ENCODE measurements at regions not wholly inside any gene's neighbourhood (a gene's known extent, or its start where the extent isn't known, plus 50 kb on each side); places are given as distances from the start of the nearest gene placed in this dataset.

DNA sequence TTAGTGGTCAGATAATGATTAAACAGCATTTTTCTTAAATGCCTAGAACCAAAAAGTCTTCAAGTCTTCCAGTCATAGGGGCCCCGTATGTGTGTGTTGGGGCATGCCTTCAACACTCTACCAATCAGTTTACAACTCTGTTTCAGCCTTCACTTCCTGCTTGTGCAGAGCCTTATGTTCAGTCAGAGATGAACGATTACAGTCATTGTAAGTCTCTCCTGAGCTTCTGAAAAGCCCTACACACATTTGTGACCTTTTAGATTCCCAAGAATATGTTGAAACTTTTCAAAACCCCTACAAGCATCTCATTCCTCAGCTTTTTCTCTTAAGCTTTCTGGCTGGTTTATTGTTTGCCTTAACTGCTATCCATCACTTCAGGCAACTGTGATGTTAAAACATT lies 591.2 kb downstream of the ZNF674 start:
- Histone ChIP-seq H4K20me1 (ENCODE audit: insufficient read depth, low read length) (no peaks in the 10 kb centered on the region), H3K36me3 (ENCODE audit: insufficient read depth, low read length) (no peaks in the 10 kb centered on the region), H3K4me2 (ENCODE audit: insufficient read depth, low read length) (no peak overlapping the region), H2AFZ (ENCODE audit: low read length) (no peak overlapping the region), H3K4me3 (ENCODE audit: insufficient read depth, low read length) (no peak overlapping the region), H3K79me2 (ENCODE audit: insufficient read depth, low read length) (no peaks in the 10 kb centered on the region), H3K4me1 (ENCODE audit: insufficient read depth, low read length) (no peaks in the 10 kb centered on the region), H3K27ac (ENCODE audit: low read depth, low read length) (no peak overlapping the region), H3K9me3 (ENCODE audit: low read depth, low read length) (no peaks in the 10 kb centered on the region), H3K27me3 (ENCODE audit: insufficient read depth, low read length) (peaks cover 13% of the 10 kb centered on the region)
- TF ChIP-seq, protein P1, sequence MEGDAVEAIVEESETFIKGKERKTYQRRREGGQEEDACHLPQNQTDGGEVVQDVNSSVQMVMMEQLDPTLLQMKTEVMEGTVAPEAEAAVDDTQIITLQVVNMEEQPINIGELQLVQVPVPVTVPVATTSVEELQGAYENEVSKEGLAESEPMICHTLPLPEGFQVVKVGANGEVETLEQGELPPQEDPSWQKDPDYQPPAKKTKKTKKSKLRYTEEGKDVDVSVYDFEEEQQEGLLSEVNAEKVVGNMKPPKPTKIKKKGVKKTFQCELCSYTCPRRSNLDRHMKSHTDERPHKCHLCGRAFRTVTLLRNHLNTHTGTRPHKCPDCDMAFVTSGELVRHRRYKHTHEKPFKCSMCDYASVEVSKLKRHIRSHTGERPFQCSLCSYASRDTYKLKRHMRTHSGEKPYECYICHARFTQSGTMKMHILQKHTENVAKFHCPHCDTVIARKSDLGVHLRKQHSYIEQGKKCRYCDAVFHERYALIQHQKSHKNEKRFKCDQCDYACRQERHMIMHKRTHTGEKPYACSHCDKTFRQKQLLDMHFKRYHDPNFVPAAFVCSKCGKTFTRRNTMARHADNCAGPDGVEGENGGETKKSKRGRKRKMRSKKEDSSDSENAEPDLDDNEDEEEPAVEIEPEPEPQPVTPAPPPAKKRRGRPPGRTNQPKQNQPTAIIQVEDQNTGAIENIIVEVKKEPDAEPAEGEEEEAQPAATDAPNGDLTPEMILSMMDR (IDR thresholded peaks at IDR 0.05; ENCODE audit: extremely low read depth, low read depth, low read length): no peak
- no peak for DNase-seq (ENCODE audit: insufficient read length, low spot score, missing footprints)

DNA sequence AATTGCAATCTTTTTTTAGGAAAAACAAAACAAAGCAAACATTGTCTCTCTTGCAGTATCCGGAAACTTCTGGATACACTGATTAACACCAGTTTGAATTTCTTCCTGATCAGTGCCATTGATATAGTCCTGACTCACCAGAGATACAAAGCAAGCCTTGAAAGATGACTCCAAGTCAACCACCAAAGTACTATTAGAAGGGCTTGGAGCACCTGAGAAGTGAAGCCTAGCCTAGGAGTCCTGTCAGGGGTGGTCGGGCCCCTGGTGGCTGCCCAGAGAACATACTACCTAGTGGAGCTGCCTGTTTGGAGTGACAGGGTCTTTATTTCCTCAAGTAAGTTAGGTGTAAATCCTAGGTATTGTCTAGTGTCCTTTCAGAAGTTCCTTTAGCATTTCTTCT lies 593.2 kb downstream of the ZNF674 start:
- H4K20me1 ChIP-seq (ENCODE audit: insufficient read depth, low read length): no peaks in the 10 kb centered on the region
- peak; percentile 15 for DNase-seq (ENCODE audit: insufficient read length, low spot score, missing footprints)
- H3K27ac ChIP-seq (ENCODE audit: low read depth, low read length): no peak overlapping the region
- peaks cover 9% of the 10 kb centered on the region for H3K27me3 ChIP-seq (ENCODE audit: insufficient read depth, low read length)
- no peaks in the 10 kb centered on the region for H3K9me3 ChIP-seq (ENCODE audit: low read depth, low read length)
- no peaks in the 10 kb centered on the region for H3K79me2 ChIP-seq (ENCODE audit: insufficient read depth, low read length)
- H3K4me2 ChIP-seq (ENCODE audit: insufficient read depth, low read length): no peak overlapping the region
- H3K4me3 ChIP-seq (ENCODE audit: insufficient read depth, low read length): no peak overlapping the region
- no peaks in the 10 kb centered on the region for H3K36me3 ChIP-seq (ENCODE audit: insufficient read depth, low read length)
- TF ChIP-seq, protein P1 (IDR thresholded peaks at IDR 0.05; ENCODE audit: extremely low read depth, low read depth, low read length): no peak
- H2AFZ ChIP-seq (ENCODE audit: low read length): no peak overlapping the region
- H3K4me1 ChIP-seq (ENCODE audit: insufficient read depth, low read length): no peaks in the 10 kb centered on the region

DNA sequence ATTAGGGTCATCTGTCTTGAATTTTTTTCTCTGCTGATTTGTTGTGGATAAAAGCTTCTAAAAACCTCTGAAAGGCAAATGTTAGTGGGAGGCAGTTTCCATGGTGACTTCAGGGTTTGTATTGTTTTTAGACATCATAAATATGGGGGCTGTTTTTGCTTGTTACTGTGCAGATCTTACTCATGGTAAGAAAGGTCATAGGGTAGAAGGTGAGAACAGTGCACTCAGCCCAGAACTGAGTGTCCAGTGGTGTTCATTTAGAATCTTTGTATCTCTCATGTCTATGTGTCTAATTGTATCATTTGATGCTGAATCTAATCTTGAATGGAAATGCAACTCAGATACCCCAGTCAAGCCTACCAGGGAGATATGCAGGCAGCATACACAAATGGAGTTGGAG lies 609.8 kb downstream of the ZNF674 start:
- Histone ChIP-seq H3K79me2 (ENCODE audit: insufficient read depth, low read length) (no peaks in the 10 kb centered on the region), H3K36me3 (ENCODE audit: insufficient read depth, low read length) (no peaks in the 10 kb centered on the region), H3K4me1 (ENCODE audit: insufficient read depth, low read length) (no peaks in the 10 kb centered on the region), H3K9me3 (ENCODE audit: low read depth, low read length) (no peaks in the 10 kb centered on the region), H4K20me1 (ENCODE audit: insufficient read depth, low read length) (no peaks in the 10 kb centered on the region), H3K4me3 (ENCODE audit: insufficient read depth, low read length) (no peak overlapping the region), H2AFZ (ENCODE audit: low read length) (no peak overlapping the region), H3K27me3 (ENCODE audit: insufficient read depth, low read length) (peaks cover 10% of the 10 kb centered on the region), H3K27ac (ENCODE audit: low read depth, low read length) (no peak overlapping the region), H3K4me2 (ENCODE audit: insufficient read depth, low read length) (no peak overlapping the region)
- no peak for DNase-seq (ENCODE audit: insufficient read length, low spot score, missing footprints)
- TF ChIP-seq, protein P1 (IDR thresholded peaks at IDR 0.05; ENCODE audit: extremely low read depth, low read depth, low read length): no peak

DNA sequence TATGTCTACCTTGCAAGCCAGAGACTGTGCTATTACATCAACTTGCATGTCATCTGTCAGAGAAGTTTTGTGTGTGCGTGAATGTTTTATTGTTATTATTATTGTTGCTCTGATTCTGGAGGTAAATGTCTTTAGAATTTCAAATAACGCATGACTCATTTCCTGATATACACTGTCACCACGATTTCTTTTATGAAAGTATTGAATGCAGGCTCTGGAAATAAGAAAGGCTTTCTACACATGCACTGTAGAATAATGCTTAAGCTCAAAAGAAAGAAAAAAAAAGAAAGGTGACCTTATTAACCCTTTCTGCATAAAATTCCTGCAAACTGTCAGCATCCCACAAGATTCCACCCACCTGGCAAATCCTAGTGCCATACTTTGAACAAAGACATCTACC lies 632.9 kb downstream of the ZNF674 start:
- Histone ChIP-seq H3K36me3 (ENCODE audit: insufficient read depth, low read length) (no peaks in the 10 kb centered on the region), H3K4me2 (ENCODE audit: insufficient read depth, low read length) (no peak overlapping the region), H3K27ac (ENCODE audit: low read depth, low read length) (no peak overlapping the region), H3K4me3 (ENCODE audit: insufficient read depth, low read length) (no peak overlapping the region), H3K27me3 (ENCODE audit: insufficient read depth, low read length) (peaks cover 18% of the 10 kb centered on the region), H3K4me1 (ENCODE audit: insufficient read depth, low read length) (no peaks in the 10 kb centered on the region), H3K79me2 (ENCODE audit: insufficient read depth, low read length) (no peaks in the 10 kb centered on the region), H4K20me1 (ENCODE audit: insufficient read depth, low read length) (no peaks in the 10 kb centered on the region), H3K9me3 (ENCODE audit: low read depth, low read length) (no peaks in the 10 kb centered on the region), H2AFZ (ENCODE audit: low read length) (no peak overlapping the region)
- TF ChIP-seq, protein P1 (IDR thresholded peaks at IDR 0.05; ENCODE audit: extremely low read depth, low read depth, low read length): no peak
- DNase-seq (ENCODE audit: insufficient read length, low spot score, missing footprints): no peak
